ENCODE measurements at regions not wholly inside any gene's neighbourhood (a gene's known extent, or its start where the extent isn't known, plus 50 kb on each side); places are given as distances from the start of the nearest gene placed in this dataset.
"Not testable (repeated sequence)": the region's sequence is repeated elsewhere in the genome, so short reads cannot be mapped to it uniquely, and the experiment has no call there.

DNA sequence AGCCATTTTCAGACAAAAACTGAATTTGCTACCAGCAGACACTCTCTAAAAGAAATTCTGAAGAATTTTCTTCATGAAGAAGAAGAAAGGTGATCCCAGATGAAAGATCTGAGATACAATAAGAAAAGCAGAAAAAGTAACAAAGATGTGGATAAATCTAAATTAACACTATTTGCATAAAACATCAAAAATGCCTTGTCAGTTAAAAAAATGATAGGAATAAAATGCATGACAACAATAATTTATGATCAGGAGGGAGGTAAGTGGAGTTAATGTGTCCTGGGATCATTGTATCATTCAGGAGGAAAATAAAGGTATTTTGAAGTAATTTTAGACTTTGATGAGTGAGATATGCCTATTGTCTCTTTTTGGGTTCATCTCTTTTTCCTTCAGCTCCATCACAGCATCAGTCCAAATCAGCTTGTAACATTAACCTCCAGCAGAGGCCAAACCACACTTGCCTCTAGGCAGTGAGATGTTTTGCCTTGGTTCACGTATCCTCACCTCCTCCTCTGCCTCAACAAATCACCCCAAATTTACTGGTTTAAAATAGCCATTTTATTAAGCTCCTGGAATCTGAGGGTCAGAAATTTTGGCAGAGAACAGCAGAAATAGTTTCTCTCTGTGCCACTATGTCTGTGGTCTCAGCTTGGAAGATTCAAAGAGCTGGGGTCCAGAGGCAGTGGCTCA, 76.9 kb upstream of the HIVEP3 start:
- Mint-ChIP-seq H3K9me3 (no peaks in the 10 kb centered on the region), H3K36me3 (ENCODE audit: insufficient read depth) (no peaks in the 10 kb centered on the region), H3K27ac (peak overlapping the region in 1 of 2 donors; percentile 58), H3K4me3 (no peak overlapping the region), H3K27me3 (no peaks in the 10 kb centered on the region), H3K4me1 (ENCODE audit: low read depth in 2 of 2) (peaks cover 7 to 23% of the 10 kb centered on the region in 2 donors)
- ATAC-seq (replicated peaks) (no peak), DNase-seq (no peak)

DNA sequence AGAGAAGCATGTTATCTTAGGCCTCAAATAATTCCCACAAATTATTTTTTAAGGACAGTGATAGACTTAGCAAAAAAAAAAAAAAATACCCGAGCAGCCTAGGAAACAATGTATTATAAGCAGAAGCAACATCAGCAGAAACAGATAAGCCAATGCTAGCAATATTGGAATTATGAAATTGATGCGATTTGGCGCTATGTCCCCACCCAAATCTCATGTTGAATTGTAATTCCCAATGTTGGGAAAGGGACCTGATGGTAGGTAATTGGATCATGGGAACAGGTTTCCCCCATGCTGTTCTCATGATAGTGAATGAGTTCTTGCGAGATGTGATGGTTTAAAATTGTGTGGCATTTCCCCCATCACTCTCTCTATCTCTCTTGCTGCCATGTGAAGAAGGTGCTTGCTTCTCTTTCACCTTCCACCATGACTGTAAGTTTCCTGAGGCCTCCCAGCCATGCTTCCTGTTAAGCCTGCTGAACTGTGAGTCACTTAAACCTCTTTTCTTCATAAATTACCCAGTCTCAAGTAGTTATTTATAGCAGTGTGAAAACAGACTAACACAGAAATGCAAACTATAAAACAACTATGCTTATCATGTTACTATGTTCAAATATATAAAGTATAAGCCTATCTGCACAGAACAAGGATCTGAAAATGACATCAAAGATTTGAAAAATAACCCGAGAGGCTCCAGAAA, 75.6 kb upstream of the HIVEP3 start:
- H3K27ac Mint-ChIP-seq = no peak overlapping the region
- no peak overlapping the region for H3K4me3 Mint-ChIP-seq
- ATAC-seq (replicated peaks) = no peak

DNA sequence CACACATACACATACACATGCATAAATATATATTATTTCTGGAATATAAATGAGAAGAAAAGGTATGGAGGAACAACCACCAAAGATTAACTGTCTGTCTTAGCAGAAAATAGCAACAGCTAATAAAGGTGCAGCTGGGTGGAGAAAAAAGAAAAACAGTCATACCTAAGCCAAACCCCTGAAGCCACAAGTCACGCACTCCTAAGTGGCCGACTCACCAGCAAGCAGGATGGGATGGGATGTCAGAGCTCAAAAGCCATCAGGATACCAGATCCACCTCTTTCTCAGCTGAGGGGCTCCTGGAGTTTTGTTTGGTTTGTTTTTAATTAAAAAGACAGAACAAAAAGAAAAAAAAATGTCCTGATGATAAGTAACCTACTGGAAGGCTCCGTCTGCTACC, 64.7 kb upstream of the HIVEP3 start:
- Mint-ChIP-seq H3K4me3 (no peak overlapping the region), H3K4me1 (ENCODE audit: low read depth in 2 of 2) (peaks cover 14 to 23% of the 10 kb centered on the region in 2 donors), H3K9me3 (no peaks in the 10 kb centered on the region), H3K36me3 (ENCODE audit: insufficient read depth) (no peaks in the 10 kb centered on the region), H3K27ac (no peak overlapping the region), H3K27me3 (no peaks in the 10 kb centered on the region)
- DNase-seq = no peak
- ATAC-seq (replicated peaks) = no peak

More for the DNA sequence above, 75.6 kb upstream of the HIVEP3 start:
- Mint-ChIP-seq H3K9me3 (no peaks in the 10 kb centered on the region), H3K27me3 (no peaks in the 10 kb centered on the region), H3K4me1 (ENCODE audit: low read depth in 2 of 2) (peaks cover 7 to 23% of the 10 kb centered on the region in 2 donors), H3K36me3 (ENCODE audit: insufficient read depth) (no peaks in the 10 kb centered on the region)
- DNase-seq = no peak

DNA sequence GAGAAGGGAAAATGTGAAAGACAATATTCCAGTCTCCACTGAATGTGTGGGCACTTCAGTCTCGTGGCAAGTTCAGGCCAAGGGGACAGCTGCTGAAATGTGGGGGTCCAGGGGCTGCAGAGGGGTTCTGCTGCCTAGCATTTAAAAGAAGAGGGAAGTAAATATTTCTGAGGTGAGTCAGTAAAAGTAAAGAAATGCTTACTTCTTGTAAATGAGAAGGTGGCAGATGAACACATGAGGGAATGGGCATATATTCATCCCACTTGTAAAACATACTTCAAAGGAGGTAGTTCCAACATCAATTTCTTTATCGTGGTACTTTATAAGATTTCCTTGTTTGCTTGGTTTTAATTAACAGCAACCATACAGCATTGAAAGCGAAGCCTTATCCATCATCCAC, 63.1 kb upstream of the HIVEP3 start:
- Mint-ChIP-seq H3K27me3 (no peaks in the 10 kb centered on the region), H3K4me3 (peak overlapping the region; percentile 57 to 61), H3K27ac (peak overlapping the region; percentile 63 to 89), H3K4me1 (ENCODE audit: low read depth in 2 of 2) (peaks cover 18 to 26% of the 10 kb centered on the region in 2 donors), H3K36me3 (ENCODE audit: insufficient read depth) (no peaks in the 10 kb centered on the region), H3K9me3 (no peaks in the 10 kb centered on the region)
- DNase-seq = no peak
- ATAC-seq (replicated peaks) = no peak

DNA sequence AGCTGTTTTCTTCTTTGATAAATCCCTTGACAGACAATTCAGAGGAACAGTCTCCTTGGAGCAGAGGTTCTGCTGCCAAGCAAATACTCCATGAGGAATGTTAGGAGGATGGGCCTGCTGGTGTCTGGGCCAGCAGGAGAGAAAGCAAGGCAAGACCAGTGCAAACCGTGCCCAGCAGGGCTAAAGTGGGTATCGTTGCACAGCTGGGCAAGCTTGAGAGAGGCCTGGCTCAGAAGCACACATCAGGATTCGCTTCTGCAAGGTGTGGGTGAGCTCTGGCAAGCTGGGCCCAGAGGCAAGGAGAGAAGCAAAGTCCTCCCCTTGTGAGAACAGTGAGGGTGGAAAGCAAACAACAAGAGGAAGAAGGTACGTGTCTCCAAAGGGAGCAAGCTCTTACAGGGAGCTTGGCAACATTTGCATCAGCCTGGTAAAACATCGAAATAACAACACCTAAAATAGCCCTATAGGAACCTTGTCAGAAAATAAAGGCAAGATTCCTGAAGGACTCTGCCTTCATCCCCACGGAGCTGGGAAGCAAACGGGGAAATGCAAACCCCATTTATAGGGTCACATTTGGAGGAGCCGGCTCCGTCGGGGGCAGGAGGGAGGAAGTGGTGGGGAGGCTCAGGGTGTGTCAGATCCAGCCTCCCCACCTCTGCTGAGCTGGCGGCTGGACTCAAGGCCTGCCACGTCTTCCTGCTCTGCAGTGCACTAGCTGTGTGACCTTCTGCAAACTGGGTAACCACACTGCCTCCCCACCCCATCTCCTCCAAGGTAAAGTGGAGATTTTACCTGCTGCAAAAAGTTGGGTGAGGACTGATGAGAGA, 62.3 kb upstream of the HIVEP3 start:
- peak in 1 of 3 experiments; percentile 3 for DNase-seq
- Mint-ChIP-seq H3K27me3 (no peaks in the 10 kb centered on the region), H3K36me3 (ENCODE audit: insufficient read depth) (no peaks in the 10 kb centered on the region), H3K4me1 (ENCODE audit: low read depth in 2 of 2) (peaks cover 18 to 27% of the 10 kb centered on the region in 2 donors), H3K9me3 (no peaks in the 10 kb centered on the region), H3K27ac (peak overlapping the region; percentile 63 to 89), H3K4me3 (peak overlapping the region; percentile 57 to 61)
- ATAC-seq (replicated peaks) = peak; percentile 79

DNA sequence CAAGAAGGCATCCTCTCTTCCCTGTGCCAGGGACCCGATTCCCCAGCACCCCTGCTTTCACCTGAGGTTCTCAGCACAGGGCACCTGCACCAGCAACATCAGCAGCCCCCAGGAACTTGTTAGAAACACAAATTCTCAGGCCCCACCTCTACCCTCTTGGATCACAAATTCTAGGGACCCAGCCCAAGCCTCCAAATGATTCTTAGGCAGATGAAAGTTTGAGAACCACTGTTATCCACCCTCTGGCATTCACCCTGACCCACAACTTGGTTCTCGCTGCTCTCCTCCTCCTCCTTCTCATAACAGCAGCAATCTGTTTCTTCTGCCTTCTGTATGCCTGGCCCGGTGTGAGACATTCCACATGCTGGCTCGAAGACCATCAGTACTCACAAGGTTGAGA, 60.3 kb upstream of the HIVEP3 start:
- Mint-ChIP-seq H3K36me3 (ENCODE audit: insufficient read depth) (no peaks in the 10 kb centered on the region), H3K27ac (no peak overlapping the region)

DNA sequence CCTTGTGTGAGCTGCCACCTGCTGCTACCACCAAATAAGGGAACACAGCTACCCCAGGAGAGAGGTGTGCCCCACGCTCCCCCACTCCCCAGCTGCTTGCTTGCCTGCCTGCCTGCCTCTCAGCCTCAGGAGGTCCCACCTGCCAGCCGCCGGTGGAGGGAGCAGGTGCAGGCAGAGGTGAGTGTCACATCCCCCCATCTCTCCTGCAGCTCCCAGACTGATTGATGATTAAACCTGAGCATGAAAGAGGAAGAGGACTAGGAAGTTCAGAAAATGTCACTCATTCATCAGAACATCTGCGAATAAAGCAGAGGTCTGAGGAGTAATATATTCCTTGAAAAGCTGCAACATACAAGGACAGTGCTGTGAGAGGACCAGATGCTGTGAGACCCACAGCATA, 58.6 kb upstream of the HIVEP3 start:
- DNase-seq (no peak), ATAC-seq (replicated peaks) (no peak)
- Mint-ChIP-seq H3K36me3 (ENCODE audit: insufficient read depth) (peaks cover 2% of the 10 kb centered on the region), H3K9me3 (no peaks in the 10 kb centered on the region), H3K4me1 (ENCODE audit: low read depth in 2 of 2) (peaks cover 23 to 37% of the 10 kb centered on the region in 2 donors), H3K27ac (peak overlapping the region in 1 of 2 donors; percentile 30), H3K27me3 (no peaks in the 10 kb centered on the region), H3K4me3 (no peak overlapping the region)

More for the DNA sequence above, 60.3 kb upstream of the HIVEP3 start:
- no peak overlapping the region for H3K4me3 Mint-ChIP-seq
- no peaks in the 10 kb centered on the region for H3K27me3 Mint-ChIP-seq
- H3K4me1 Mint-ChIP-seq (ENCODE audit: low read depth in 2 of 2) = peaks cover 20 to 30% of the 10 kb centered on the region in 2 donors
- no peak for ATAC-seq (replicated peaks)
- H3K9me3 Mint-ChIP-seq = no peaks in the 10 kb centered on the region
- DNase-seq = no peak

DNA sequence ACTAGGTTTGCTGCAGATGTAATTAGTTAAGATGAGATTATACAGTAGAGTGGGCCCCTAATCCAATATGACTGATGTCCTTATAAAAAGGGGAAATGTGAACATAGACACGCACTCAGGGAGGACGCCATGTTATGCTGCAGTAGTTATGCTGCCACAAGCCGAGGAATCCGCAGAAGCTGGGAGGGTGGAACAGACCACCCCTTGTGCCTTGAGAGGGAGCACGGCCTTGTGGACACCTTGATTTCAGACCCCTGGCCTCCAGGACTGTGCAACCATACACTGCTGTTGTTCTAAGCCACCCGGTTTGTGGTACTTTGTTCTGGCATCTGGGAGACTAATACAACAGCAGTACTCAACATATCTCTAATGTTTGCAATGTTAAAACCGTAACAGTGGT, 57.9 kb upstream of the HIVEP3 start:
- no peak overlapping the region for H3K4me3 Mint-ChIP-seq
- no peak for ATAC-seq (replicated peaks)
- no peak for DNase-seq

DNA sequence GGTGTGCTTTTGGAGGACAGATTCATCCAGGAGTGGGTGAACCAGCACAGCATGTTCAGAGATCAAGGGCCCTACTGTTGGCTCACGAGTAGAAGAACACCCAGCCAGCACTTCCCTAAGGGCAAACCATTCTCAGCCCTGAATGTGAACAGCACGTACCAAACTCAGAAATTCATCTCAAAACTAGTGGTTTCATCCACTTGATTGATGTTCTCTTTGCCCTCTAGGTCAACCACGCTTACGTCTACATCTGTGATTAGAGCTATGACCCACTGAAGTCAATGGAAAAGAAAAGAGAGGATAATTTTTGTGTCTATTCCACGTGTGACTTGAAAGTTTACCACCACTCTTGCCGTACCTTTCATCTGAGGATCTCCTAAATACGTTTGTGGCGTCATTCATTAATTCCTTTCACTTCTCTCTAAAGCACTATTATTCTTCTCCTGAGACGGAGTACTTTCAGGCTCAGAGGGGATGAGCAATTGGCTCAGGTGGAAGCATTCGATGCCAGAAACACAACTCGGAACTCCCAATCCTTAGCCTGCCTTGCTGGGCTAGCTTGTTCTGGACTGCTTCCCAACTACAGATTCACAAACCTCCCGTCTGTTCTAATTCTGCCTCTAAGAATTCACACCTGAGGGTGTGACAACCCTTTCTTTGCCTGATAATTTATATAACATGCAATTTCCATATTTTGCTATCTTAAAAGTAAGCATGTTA, 57.3 kb upstream of the HIVEP3 start:
- Mint-ChIP-seq H3K27ac (no peak overlapping the region), H3K36me3 (ENCODE audit: insufficient read depth) (peaks cover 2% of the 10 kb centered on the region), H3K27me3 (no peaks in the 10 kb centered on the region), H3K9me3 (no peaks in the 10 kb centered on the region), H3K4me1 (ENCODE audit: low read depth in 2 of 2) (peaks cover 19 to 27% of the 10 kb centered on the region in 2 donors), H3K4me3 (no peak overlapping the region)
- DNase-seq = no peak
- no peak for ATAC-seq (replicated peaks)

More for the DNA sequence above, 57.9 kb upstream of the HIVEP3 start:
- H3K36me3 Mint-ChIP-seq (ENCODE audit: insufficient read depth) = peaks cover 2% of the 10 kb centered on the region
- H3K27me3 Mint-ChIP-seq = no peaks in the 10 kb centered on the region
- H3K9me3 Mint-ChIP-seq = no peaks in the 10 kb centered on the region
- peaks cover 25 to 34% of the 10 kb centered on the region in 2 donors for H3K4me1 Mint-ChIP-seq (ENCODE audit: low read depth in 2 of 2)
- peak overlapping the region in 1 of 2 donors; percentile 18 for H3K27ac Mint-ChIP-seq

DNA sequence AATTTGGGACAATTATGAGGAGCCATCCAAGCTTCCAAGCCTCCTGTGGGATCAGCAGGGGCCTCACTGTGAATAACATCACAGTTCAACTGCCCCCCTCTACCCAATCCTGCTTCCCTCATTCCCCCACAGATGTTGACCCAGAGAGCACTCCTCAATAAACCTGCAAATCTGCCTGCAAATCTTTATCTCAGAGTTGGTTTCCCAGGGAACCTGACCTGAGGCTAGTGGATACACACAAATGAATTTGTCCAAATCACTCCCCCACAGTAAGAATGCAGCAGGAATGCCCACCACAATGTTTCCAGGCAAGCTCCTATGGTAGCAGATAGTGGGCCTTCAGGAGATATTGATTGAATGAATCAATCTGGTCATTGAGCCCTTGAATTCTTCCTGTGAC, 56.4 kb upstream of the HIVEP3 start:
- Mint-ChIP-seq H3K4me1 (ENCODE audit: low read depth in 2 of 2) (peaks cover 14 to 19% of the 10 kb centered on the region in 2 donors), H3K27me3 (no peaks in the 10 kb centered on the region), H3K36me3 (ENCODE audit: insufficient read depth) (peaks cover 2% of the 10 kb centered on the region), H3K9me3 (no peaks in the 10 kb centered on the region), H3K4me3 (no peak overlapping the region), H3K27ac (no peak overlapping the region)
- ATAC-seq (replicated peaks) = no peak
- no peak for DNase-seq

DNA sequence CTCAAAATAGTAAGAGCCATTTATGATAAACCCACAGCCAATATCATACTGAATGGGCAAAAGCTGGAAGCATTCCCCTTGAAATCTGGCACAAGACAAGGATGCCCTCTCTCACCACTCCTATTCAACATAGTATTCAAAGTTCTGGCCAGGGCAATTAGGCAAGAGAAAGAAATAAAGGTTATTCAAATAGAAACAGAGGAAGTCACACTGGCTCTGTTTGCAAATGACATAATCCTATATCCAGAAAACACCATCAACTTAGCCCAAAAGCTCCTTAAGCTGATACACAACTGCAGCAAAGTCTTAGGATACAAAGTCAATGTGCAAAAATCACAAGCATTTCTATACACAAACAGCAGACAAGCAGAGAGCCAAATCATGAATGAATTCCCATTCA, 49.8 kb upstream of the HIVEP3 start:
- H3K36me3 Mint-ChIP-seq (ENCODE audit: insufficient read depth); H3K27me3 Mint-ChIP-seq; DNase-seq; H3K9me3 Mint-ChIP-seq; ATAC-seq (replicated peaks); H3K27ac Mint-ChIP-seq; H3K4me3 Mint-ChIP-seq: not testable (repeated sequence)
- H3K4me1 Mint-ChIP-seq (ENCODE audit: low read depth in 2 of 2) = peaks cover 7 to 18% of the 10 kb centered on the region in 2 donors
